NCI-H1930 (cell line): ENCODE measurements at regions not wholly inside any gene's neighbourhood (a gene's known extent, or its start where the extent isn't known, plus 50 kb on each side); places are given as distances from the start of the nearest gene placed in this dataset.

Experiments
- DNase-seq, 2 experiments: peaks; one replicate each; lab custom pipeline; 2025; lab: John Stamatoyannopoulos, UW

GRCh38 chr13:80590551-80590950 lies 249.6 kb upstream of the SPRY2 start:
- no peak for DNase-seq

DNA sequence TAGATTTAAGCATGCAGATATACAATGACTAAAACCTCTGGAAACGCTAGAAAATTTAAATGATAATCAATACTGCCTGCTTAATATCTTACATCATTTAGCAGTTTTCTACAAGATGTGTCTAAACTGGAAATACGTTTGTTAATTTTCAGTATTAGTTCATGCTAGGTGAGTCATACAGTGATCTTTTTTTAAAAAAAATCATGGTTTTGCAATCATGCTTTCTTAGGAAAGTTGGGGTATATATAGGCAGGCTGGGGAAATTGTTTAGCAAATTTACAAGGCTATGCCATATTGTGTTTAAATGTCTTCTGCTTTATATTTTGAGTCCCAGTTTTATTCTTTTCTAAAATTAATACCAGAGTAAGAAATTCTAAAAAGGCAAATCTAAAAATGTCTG lies 245.4 kb upstream of the SPRY2 start:
- DNase-seq = no peak

DNA sequence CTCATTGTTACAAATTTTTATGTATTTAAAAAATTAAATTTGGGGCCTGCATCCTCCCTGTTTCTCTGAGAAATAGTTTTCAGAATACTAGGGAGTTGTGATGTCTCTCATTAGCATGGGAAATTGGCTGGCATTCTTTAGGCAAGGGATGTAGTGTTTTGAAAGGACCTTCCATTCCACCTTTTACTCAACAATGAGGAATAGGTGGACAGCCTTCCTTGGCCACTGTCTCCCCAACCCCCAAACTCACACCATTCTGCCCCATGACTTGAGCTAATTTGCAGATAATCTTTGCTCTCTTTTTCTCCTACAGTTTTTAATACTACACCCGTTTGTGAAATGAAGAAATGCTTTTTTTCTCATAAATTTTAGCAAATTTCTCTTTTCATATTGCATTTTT lies 244.6 kb upstream of the SPRY2 start:
- DNase-seq = no peak

- no peak for DNase-seq
These were observed 243.9 kb upstream of the SPRY2 start for GRCh38 chr13:80584785-80585184.

GRCh38 chr13:80584306-80584705 lies 243.4 kb upstream of the SPRY2 start:
- no peak for DNase-seq

GRCh38 chr13:80577926-80578670 lies 237.2 kb upstream of the SPRY2 start:
- DNase-seq = no peak

GRCh38 chr13:80577285-80577684 lies 236.4 kb upstream of the SPRY2 start:
- DNase-seq = no peak

DNA sequence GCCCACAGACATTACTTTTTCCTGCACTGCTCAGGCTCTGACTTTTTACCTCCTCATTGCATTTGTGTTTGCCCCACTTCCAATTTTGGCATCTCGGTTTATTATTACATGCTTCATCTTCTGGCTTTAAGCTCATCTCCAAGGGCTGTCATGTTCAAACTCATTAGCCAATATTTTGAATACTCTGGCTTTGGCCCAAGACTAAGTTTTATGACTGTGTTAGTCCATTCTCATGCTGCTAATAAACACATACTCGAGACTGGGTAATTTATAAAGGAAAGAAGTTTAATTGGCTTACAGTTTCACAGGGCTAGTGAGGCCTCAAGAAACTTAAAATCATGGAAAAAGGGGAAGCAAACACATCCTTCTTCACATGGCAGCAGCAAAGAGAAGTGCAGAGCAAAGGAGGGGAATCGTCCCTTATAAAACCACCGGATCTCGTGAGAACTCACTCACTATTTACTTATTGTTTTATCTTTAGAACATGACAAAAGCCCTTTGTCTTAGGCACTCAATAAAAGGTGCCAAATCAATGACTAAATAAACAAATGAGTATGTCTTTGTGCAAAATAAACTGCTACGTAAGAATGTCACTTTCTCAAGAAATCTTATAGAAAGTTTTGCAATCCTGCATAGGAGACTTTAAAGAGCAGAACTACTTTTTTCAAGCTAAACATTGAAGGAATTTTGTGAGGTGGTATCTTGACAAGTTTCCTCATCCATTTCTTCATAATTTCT lies 233.4 kb upstream of the SPRY2 start:
- no peak for DNase-seq

DNA sequence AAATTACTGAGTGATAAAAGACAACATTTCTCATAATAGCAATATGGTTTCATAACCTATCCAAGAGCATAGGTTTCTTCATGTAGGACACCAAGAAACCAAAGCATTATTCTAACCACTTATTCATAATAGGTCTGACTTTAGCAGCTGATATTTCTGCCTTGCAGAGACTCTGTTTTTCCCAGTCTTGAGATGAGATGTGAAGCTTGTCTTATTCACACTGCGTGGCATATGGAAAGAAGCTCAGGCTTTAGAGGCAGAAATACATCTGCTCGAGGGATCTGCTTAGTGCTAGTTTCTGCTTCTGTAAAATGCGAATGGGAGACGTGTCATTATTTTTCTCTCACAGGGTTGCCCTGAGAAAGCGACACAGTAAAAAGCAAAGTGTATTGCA lies 232.0 kb upstream of the SPRY2 start:
- DNase-seq = peak in 1 of 2 experiments; percentile 12

DNA sequence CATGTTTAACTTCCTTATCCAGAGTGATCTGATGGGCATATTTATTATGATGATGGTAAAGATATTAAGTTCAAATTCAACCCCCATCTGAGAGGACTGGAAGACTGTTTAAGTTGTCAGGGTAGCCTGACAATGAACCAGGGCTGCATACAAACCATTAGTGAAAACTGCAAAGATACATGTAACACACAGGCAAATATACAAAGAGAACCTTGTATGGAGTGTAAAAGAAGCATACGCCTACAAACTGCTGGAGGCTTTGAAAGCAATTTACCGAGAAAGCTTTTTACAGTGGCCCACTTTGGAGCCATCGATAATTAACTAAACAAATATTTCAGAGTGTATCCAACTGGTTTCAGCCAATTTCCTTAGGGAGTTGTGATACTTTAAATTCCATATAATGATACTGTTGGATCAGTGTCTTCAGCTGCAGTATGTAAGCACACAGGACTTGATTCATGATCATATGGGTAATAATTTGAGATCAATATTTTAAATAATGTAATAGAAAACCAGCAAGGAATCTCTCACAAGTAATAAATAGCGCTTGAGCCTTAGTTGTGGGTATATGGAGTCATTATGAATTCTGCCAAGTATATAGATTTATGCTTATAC lies 231.5 kb upstream of the SPRY2 start:
- peak; percentile 29 to 59 for DNase-seq

GRCh38 chr13:80571346-80572307 lies 230.7 kb upstream of the SPRY2 start:
- DNase-seq = no peak

GRCh38 chr13:80563439-80563838 lies 222.5 kb upstream of the SPRY2 start:
- DNase-seq = no peak

GRCh38 chr13:80562433-80563156 lies 221.7 kb upstream of the SPRY2 start:
- DNase-seq = peak; percentile 43 to 52

GRCh38 chr13:80560609-80561008 lies 219.7 kb upstream of the SPRY2 start:
- DNase-seq = no peak

DNA sequence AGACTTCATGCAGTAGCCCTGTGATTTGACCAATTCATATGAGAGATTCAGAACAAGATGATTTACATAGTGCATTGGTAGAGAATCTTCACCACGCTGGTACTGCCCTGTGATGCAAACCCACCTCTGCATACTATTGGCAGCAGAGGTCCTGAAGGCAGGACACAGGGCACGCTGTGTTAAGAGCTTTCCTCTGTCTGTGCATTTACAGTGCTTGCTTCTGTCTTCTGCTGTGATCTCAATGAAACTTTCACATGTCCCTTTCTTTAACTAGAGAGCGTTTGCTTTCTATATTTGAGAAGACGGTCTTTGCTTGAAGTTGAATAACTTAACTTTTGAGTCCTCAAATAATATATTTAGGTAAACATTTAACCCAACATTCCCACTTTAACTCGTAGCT lies 219.0 kb upstream of the SPRY2 start:
- DNase-seq = no peak

- DNase-seq = no peak
These were observed 217.1 kb upstream of the SPRY2 start for GRCh38 chr13:80558074-80558473.

GRCh38 chr13:80555796-80556678 lies 215.1 kb upstream of the SPRY2 start:
- DNase-seq = no peak

DNA sequence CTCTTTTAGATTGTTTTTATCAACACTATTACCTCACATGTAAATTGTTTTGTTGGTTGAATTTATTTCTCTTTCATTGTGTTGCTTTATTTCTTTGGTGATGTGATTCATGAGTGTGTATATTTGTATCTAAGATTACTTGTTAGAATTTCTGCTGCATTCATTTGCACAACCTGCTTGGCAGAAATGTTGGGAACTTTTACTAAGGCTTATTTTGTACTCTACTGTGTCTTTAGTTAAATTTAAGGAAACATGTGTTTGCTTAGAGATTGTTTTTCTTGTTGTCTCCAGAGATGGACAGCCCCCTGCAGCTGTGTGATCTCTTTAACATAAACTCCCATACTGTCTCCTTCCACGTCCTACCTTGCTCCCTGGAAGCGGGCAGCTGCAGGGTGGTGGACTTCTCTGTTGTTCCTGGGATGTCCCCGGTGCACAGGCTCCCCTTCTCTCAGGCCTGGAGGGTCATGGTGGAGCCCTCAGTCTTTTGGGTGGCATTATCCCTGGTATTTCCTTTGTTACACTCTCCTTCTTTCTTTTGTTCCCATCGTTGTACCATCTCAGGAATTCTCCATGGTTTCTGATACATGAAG lies 212.0 kb upstream of the SPRY2 start:
- no peak for DNase-seq

DNA sequence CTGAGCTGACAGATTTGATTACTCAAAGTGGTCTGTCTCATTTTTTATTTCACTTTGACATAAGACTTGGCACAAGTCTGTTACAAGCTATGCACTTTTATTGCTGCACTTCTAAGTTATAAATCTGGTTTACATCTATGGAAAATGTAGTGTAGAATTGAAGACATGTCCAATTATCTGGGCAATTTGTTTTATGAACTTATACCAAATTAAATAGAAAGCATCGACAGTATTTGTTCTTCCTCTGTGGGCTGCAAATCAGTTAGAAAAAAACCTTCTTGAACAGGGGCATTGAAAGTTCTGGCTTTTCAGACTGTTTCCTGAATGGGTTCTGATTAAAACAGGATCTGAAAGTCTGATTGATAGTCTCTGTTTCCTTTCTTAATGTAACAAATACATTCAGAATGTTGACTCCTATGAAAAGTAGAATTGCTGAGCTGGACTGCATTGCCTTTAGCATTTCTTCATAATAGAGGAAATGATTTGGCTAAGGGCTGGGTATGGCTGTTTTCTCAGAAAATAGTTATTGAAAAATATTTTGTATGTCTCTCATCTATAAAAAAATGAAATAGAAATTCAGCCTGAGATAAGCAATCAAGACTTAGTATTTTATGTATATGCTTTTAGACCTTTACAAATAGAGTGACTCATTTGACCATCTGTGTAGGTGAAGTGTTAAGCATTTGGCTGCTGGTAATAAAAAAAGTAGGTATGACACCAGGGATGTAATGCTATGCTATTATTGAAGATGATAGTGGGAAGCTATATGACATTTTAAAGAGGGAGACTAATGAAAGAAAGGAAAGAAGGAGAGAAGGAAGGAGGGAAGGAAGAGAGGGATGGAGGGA lies 210.9 kb upstream of the SPRY2 start:
- DNase-seq = no peak
